Karpas-422 (cell line): ENCODE measurements at regions not wholly inside any gene's neighbourhood (a gene's known extent, or its start where the extent isn't known, plus 50 kb on each side); places are given as distances from the start of the nearest gene placed in this dataset.
"Not testable (repeated sequence)": the region's sequence is repeated elsewhere in the genome, so short reads cannot be mapped to it uniquely, and the experiment has no call there.

Source experiments
- DNase-seq: peaks from one replicate; pipeline ENCODE4 v3.0.0-alpha.2; 2015
- H2AFZ ChIP-seq: fragments of 200-600 bp; sonication (generic); 2 replicates; pipeline ENCODE4 v1.6.1; 2014; ENCODE audit warnings: antibody characterized with exemption, low read length, mixed read lengths
- H3K27ac ChIP-seq: fragments of 200-600 bp; sonication (generic); 2 replicates; pipeline ENCODE4 v1.5.1; 2014; ENCODE audit warnings: mild to moderate bottlenecking, low read length, moderate library complexity
- H3K27me3 ChIP-seq: fragments of 200-600 bp; sonication (generic); 2 replicates; pipeline ENCODE4 v1.6.1; 2014; ENCODE audit warnings: low read length, mixed read lengths
- H3K36me3 ChIP-seq: fragments of 200-600 bp; sonication (generic); 2 replicates; pipeline ENCODE4 v1.6.1; 2014; ENCODE audit warnings: low read length, mixed read lengths; ENCODE audit not compliant: insufficient read depth
- H3K4me1 ChIP-seq: fragments of 200-600 bp; sonication (generic); 2 replicates; pipeline ENCODE4 v1.6.1; 2014; ENCODE audit warnings: mild to moderate bottlenecking, low read length, mixed read lengths
- H3K4me2 ChIP-seq: fragments of 200-600 bp; sonication (generic); 2 replicates; pipeline ENCODE4 v1.6.1; 2014; ENCODE audit warnings: low read length, low read depth, mild to moderate bottlenecking; ENCODE audit not compliant: poor library complexity, severe bottlenecking
- H3K4me3 ChIP-seq: fragments of 200-600 bp; sonication (generic); 2 replicates; pipeline ENCODE4 v1.5.1; 2014; ENCODE audit warnings: mild to moderate bottlenecking, antibody characterized with exemption, low read length, mixed read lengths
- H3K79me2 ChIP-seq: fragments of 200-600 bp; sonication (generic); 2 replicates; pipeline ENCODE4 v1.6.1; 2014; ENCODE audit warnings: mild to moderate bottlenecking, low read length, mixed read lengths
- H3K9ac ChIP-seq: fragments of 200-600 bp; sonication (generic); 2 replicates; pipeline ENCODE4 v1.6.0; 2014; ENCODE audit warnings: low read length
- H3K9me2 ChIP-seq: fragments of 200-600 bp; sonication (generic), shearing (Covaris generic); replicated peaks from 2 replicates; pipeline ENCODE4 v1.6.0; 2014; ENCODE audit warnings: mild to moderate bottlenecking, low read length, moderate library complexity; ENCODE audit not compliant: insufficient read depth
- H3K9me3 ChIP-seq: fragments of 300-700, 200-600 bp; sonication (generic); 2 replicates; pipeline ENCODE4 v1.6.1; 2014; ENCODE audit warnings: low read length, mixed read lengths
- H4K20me1 ChIP-seq: fragments of 200-600 bp; sonication (generic); 2 replicates; pipeline ENCODE4 v1.6.1; 2014; ENCODE audit warnings: mild to moderate bottlenecking, antibody characterized with exemption, low read length, low read depth; ENCODE audit not compliant: insufficient read depth

GRCh38 chr7:68823996-68824780, 774.1 kb upstream of the AUTS2 start:
- DNase-seq, result no peak
- H3K36me3 ChIP-seq, result no peaks in the 10 kb centered on the region
- no peak overlapping the region for H3K4me2 ChIP-seq
- no peaks in the 10 kb centered on the region for H4K20me1 ChIP-seq
- H3K27me3 ChIP-seq, result 0 out of 2 replicates have a peak, but pooled peaks cover 3% of the 10 kb centered on the region
- H3K27ac ChIP-seq, result no peak overlapping the region
- H3K9me3 ChIP-seq, result no peaks in the 10 kb centered on the region
- no peaks in the 10 kb centered on the region for H3K9me2 ChIP-seq
- no peaks in the 10 kb centered on the region for H3K4me1 ChIP-seq
- no peak overlapping the region for H2AFZ ChIP-seq
- H3K9ac ChIP-seq, result no peak overlapping the region
- H3K4me3 ChIP-seq, result no peak overlapping the region
- H3K79me2 ChIP-seq, result no peaks in the 10 kb centered on the region

DNA sequence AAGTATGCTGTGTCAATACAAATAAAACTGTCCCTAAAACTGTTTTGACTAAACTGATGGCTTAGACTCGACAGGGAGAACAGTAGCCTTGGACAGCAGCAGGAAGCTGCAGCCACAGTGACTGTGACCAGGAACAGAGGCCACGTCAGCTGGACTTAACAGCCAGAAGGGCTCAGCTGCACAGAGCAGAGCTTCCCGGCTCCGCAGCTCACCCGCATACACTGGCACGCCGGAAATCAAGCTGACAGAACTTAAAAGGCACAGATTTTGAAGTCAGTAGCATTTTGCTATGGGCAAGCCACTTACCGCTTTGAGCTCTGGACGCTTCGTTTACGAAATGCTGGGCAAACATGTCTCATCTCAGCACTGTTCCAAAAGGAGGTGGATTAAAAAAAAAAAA, 769.7 kb upstream of the AUTS2 start:
- Histone ChIP-seq H3K79me2 (no peaks in the 10 kb centered on the region), H3K4me3 (no peak overlapping the region), H2AFZ (no peak overlapping the region), H3K9me2 (no peaks in the 10 kb centered on the region), H3K9ac (no peak overlapping the region), H3K27me3 (0 out of 2 replicates have a peak, but pooled peaks cover 3% of the 10 kb centered on the region), H3K9me3 (no peaks in the 10 kb centered on the region), H3K27ac (no peak overlapping the region), H4K20me1 (no peaks in the 10 kb centered on the region), H3K36me3 (no peaks in the 10 kb centered on the region), H3K4me2 (no peak overlapping the region), H3K4me1 (no peaks in the 10 kb centered on the region)
- DNase-seq, result no peak

- Histone ChIP-seq H3K27me3 (no peaks in the 10 kb centered on the region), H3K27ac (no peak overlapping the region), H3K9ac (no peak overlapping the region)
These were observed 764.9 kb upstream of the AUTS2 start for GRCh38 chr7:68833422-68833821.

GRCh38 chr7:68839014-68839413, 759.3 kb upstream of the AUTS2 start:
- H3K27me3 ChIP-seq, result no peaks in the 10 kb centered on the region
- no peak overlapping the region for H3K9ac ChIP-seq
- DNase-seq, result no peak
- H3K9me2 ChIP-seq, result no peaks in the 10 kb centered on the region
- H3K4me3 ChIP-seq, result no peak overlapping the region
- H3K27ac ChIP-seq, result no peak overlapping the region
- no peaks in the 10 kb centered on the region for H3K9me3 ChIP-seq
- H3K4me1 ChIP-seq, result peaks cover 17% of the 10 kb centered on the region
- no peaks in the 10 kb centered on the region for H3K36me3 ChIP-seq
- H3K4me2 ChIP-seq, result no peak overlapping the region
- H4K20me1 ChIP-seq, result no peaks in the 10 kb centered on the region
- no peaks in the 10 kb centered on the region for H3K79me2 ChIP-seq
- no peak overlapping the region for H2AFZ ChIP-seq

More at GRCh38 chr7:68833422-68833821, 764.9 kb upstream of the AUTS2 start:
- Histone ChIP-seq H3K4me2 (no peak overlapping the region), H3K36me3 (no peaks in the 10 kb centered on the region), H2AFZ (no peak overlapping the region), H3K9me2 (no peaks in the 10 kb centered on the region), H3K9me3 (no peaks in the 10 kb centered on the region), H3K4me3 (no peak overlapping the region), H3K4me1 (no peaks in the 10 kb centered on the region), H3K79me2 (no peaks in the 10 kb centered on the region), H4K20me1 (no peaks in the 10 kb centered on the region)
- DNase-seq, result no peak

- Histone ChIP-seq H3K4me3 (no peak overlapping the region), H3K9me3 (no peaks in the 10 kb centered on the region), H3K79me2 (no peaks in the 10 kb centered on the region), H3K4me2 (no peak overlapping the region), H2AFZ (no peak overlapping the region), H3K9me2 (no peaks in the 10 kb centered on the region), H3K27me3 (no peaks in the 10 kb centered on the region), H3K9ac (no peak overlapping the region), H3K27ac (no peak overlapping the region), H3K4me1 (peaks cover 17% of the 10 kb centered on the region), H4K20me1 (no peaks in the 10 kb centered on the region), H3K36me3 (no peaks in the 10 kb centered on the region)
- no peak for DNase-seq
These were observed 757.3 kb upstream of the AUTS2 start for GRCh38 chr7:68840991-68841390.

DNA sequence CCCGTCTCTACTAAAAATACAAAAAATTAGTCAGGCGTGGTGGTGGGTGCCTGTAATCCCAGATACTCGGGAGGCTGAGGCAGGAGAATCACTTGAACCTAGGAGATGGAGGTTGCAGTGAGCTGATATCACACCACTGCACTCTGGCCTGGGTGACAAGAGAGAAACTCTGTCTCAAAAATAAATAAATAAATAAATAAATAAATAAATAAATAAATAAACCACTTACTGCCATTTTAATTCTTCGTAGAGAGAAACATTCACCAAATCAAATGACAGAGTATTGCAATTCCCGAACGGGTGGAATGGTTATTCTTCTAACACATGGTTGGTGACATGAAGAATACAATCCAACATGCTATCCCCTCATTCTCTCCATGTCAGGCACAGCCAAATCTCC, 754.3 kb upstream of the AUTS2 start:
- not testable (repeated sequence) for H3K9me3 ChIP-seq, DNase-seq, H3K27me3 ChIP-seq, H3K9me2 ChIP-seq, H3K9ac ChIP-seq, H4K20me1 ChIP-seq, H3K4me3 ChIP-seq, H2AFZ ChIP-seq, H3K36me3 ChIP-seq, H3K27ac ChIP-seq, H3K79me2 ChIP-seq, H3K4me2 ChIP-seq
- peaks cover 17% of the 10 kb centered on the region for H3K4me1 ChIP-seq

- H3K9ac ChIP-seq, result no peak overlapping the region
- H2AFZ ChIP-seq, result no peak overlapping the region
- DNase-seq, result no peak
- H3K4me1 ChIP-seq, result peaks cover 10% of the 10 kb centered on the region
- no peaks in the 10 kb centered on the region for H3K9me2 ChIP-seq
- no peaks in the 10 kb centered on the region for H3K9me3 ChIP-seq
- no peak overlapping the region for H3K4me2 ChIP-seq
- no peaks in the 10 kb centered on the region for H4K20me1 ChIP-seq
- H3K27me3 ChIP-seq, result no peaks in the 10 kb centered on the region
- H3K4me3 ChIP-seq, result no peak overlapping the region
- no peaks in the 10 kb centered on the region for H3K79me2 ChIP-seq
- H3K36me3 ChIP-seq, result no peaks in the 10 kb centered on the region
- H3K27ac ChIP-seq, result no peak overlapping the region
These were observed 751.4 kb upstream of the AUTS2 start for GRCh38 chr7:68846811-68847325.

- Histone ChIP-seq H3K79me2 (no peaks in the 10 kb centered on the region), H3K4me2 (no peak overlapping the region), H3K9ac (no peak overlapping the region), H3K36me3 (no peaks in the 10 kb centered on the region), H3K27me3 (0 out of 2 replicates have a peak, but pooled peaks cover 3% of the 10 kb centered on the region), H3K4me3 (no peak overlapping the region), H3K4me1 (no peaks in the 10 kb centered on the region), H4K20me1 (no peaks in the 10 kb centered on the region), H3K9me3 (no peaks in the 10 kb centered on the region), H3K9me2 (no peaks in the 10 kb centered on the region), H2AFZ (no peak overlapping the region), H3K27ac (no peak overlapping the region)
- no peak for DNase-seq
These were observed 745.0 kb upstream of the AUTS2 start for GRCh38 chr7:68853254-68853653.
